ENCODE measurements at regions not wholly inside any gene's neighbourhood (a gene's known extent, or its start where the extent isn't known, plus 50 kb on each side); places are given as distances from the start of the nearest gene placed in this dataset.

DNA sequence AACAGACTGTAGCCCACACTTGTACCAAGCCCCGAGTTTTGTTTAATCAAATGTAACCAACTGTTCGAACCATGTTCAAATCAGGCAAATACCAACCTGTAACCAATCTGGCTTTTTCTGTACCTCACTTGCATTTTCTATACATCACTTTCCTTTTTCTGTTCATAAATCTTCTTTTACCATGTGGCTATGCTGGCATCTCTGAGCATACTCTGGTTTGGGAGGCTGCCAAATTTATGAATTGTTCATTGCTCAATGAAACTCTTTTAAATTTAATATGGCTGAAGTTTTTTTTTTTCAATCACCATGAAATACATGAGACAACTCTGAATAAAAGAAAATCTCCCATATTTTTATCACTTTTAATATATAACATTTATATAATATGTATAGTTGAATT lies 256.1 kb downstream of the SLITRK6 start:
- TF ChIP-seq, protein P1, sequence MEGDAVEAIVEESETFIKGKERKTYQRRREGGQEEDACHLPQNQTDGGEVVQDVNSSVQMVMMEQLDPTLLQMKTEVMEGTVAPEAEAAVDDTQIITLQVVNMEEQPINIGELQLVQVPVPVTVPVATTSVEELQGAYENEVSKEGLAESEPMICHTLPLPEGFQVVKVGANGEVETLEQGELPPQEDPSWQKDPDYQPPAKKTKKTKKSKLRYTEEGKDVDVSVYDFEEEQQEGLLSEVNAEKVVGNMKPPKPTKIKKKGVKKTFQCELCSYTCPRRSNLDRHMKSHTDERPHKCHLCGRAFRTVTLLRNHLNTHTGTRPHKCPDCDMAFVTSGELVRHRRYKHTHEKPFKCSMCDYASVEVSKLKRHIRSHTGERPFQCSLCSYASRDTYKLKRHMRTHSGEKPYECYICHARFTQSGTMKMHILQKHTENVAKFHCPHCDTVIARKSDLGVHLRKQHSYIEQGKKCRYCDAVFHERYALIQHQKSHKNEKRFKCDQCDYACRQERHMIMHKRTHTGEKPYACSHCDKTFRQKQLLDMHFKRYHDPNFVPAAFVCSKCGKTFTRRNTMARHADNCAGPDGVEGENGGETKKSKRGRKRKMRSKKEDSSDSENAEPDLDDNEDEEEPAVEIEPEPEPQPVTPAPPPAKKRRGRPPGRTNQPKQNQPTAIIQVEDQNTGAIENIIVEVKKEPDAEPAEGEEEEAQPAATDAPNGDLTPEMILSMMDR (IDR thresholded peaks at IDR 0.05) = no peak
- TF ChIP-seq EP300 (IDR thresholded peaks at IDR 0.05) (no peak), POLR2A (IDR thresholded peaks at IDR 0.05) (no peak), POLR2AphosphoS5 (IDR thresholded peaks at IDR 0.05) (no peak)
